22Rv1 (cell line): ENCODE measurements at regions not wholly inside any gene's neighbourhood (a gene's known extent, or its start where the extent isn't known, plus 50 kb on each side); places are given as distances from the start of the nearest gene placed in this dataset.

Experiments used
- H3K27ac ChIP-seq: fragments of 450-650 bp; 2 replicates; pipeline ENCODE4 v1.5.1; 2017
- ZFX ChIP-seq: fragments of 450-650 bp; IDR thresholded peaks from 2 replicates; pipeline ENCODE4 v1.6.1; 2017; ENCODE audit warnings: antibody characterized with exemption, borderline replicate concordance
- TF ChIP-seq, protein P1 (sequence below): fragments of 450-650 bp; IDR thresholded peaks from 2 replicates; pipeline ENCODE4 v1.5.1; 2017; ENCODE audit warnings: mild to moderate bottlenecking

GRCh38 chr1:29655145-29655544, 418.8 kb downstream of the PTPRU start:
- TF ChIP-seq, protein P1, sequence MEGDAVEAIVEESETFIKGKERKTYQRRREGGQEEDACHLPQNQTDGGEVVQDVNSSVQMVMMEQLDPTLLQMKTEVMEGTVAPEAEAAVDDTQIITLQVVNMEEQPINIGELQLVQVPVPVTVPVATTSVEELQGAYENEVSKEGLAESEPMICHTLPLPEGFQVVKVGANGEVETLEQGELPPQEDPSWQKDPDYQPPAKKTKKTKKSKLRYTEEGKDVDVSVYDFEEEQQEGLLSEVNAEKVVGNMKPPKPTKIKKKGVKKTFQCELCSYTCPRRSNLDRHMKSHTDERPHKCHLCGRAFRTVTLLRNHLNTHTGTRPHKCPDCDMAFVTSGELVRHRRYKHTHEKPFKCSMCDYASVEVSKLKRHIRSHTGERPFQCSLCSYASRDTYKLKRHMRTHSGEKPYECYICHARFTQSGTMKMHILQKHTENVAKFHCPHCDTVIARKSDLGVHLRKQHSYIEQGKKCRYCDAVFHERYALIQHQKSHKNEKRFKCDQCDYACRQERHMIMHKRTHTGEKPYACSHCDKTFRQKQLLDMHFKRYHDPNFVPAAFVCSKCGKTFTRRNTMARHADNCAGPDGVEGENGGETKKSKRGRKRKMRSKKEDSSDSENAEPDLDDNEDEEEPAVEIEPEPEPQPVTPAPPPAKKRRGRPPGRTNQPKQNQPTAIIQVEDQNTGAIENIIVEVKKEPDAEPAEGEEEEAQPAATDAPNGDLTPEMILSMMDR, result no peak
- no peak for TF ChIP-seq ZFX
- H3K27ac ChIP-seq, result no peak overlapping the region

- TF ChIP-seq, protein P1, result no peak
- TF ChIP-seq ZFX, result no peak
These were observed 417.6 kb downstream of the PTPRU start for GRCh38 chr1:29653886-29654450.

GRCh38 chr1:29653034-29653810, 416.9 kb downstream of the PTPRU start:
- H3K27ac ChIP-seq, result no peak overlapping the region
- TF ChIP-seq, protein P1, result no peak
- TF ChIP-seq ZFX, result no peak

More at GRCh38 chr1:29653886-29654450, 417.6 kb downstream of the PTPRU start:
- no peak overlapping the region for H3K27ac ChIP-seq

- TF ChIP-seq, protein P1, result no peak
- TF ChIP-seq ZFX, result no peak
- no peak overlapping the region for H3K27ac ChIP-seq
These were observed 415.7 kb downstream of the PTPRU start for GRCh38 chr1:29651684-29652665.

DNA sequence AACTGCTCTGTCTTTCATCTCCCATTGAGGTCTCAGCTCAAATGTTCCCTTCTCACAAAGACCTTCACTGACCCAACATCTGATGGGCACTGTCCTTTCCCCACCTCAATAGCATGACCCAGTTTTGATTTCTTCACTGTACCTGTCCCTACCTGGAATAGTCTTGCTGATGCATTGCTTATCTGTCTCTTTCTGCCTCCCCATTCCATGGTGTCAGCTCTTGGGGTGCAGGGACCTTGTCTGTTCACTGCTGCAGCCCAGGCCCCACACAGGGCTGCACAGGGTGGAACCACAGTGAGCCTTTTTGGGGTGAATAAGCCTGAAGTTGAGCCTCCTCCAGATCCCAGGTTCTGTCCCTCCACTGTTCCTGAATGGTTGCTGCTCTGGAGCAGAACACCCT, 414.9 kb downstream of the PTPRU start:
- no peak overlapping the region for H3K27ac ChIP-seq
- TF ChIP-seq, protein P1, result no peak
- TF ChIP-seq ZFX, result no peak

DNA sequence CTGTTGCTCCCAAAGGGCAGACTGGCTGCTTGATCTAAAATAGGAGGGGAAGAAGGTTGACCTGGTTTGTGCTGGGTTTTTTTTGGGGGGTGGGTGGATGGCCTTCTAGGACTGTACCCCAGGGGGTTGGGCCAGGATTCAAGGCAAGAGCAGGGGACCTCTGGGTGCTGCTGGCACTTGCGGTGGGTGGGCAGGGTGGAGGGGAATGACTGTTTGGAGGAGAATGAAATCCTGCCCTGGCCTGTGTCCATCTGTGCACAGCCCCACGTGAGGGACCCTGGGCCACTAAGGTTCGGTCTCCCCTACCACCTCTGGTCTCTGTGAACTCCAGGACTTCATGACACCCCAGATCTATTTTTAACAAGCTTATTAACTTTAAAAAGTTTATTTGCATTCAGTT, 414.2 kb downstream of the PTPRU start:
- no peak overlapping the region for H3K27ac ChIP-seq
- TF ChIP-seq, protein P1, result no peak
- TF ChIP-seq ZFX, result no peak
